HL-60 (cell line): ENCODE measurements at regions not wholly inside any gene's neighbourhood (a gene's known extent, or its start where the extent isn't known, plus 50 kb on each side); places are given as distances from the start of the nearest gene placed in this dataset.

Experiments used
- DNase-seq, 2 experiments: peaks; one replicate each; pipeline ENCODE4 v3.0.0-alpha.2; 2010 to 2020; ENCODE audit warnings: low read depth in 1 of 2, low spot score in 1 of 2
- H3K27ac ChIP-seq: fragments of 250-450 bp; sonication (Bioruptor Pico); replicated peaks from 2 replicates; pipeline ENCODE4 v1.5.1; 2020; ENCODE audit warnings: mild to moderate bottlenecking, moderate library complexity
- H3K27me3 ChIP-seq: fragments of 250-450 bp; sonication (Bioruptor Pico); 2 replicates; pipeline ENCODE4 v1.5.1; 2021; ENCODE audit warnings: mild to moderate bottlenecking, moderate library complexity; ENCODE audit not compliant: insufficient read depth, poor library complexity, severe bottlenecking
- H3K4me3 ChIP-seq: replicated peaks from 2 replicates; pipeline ENCODE4 v1.5.1; 2011; ENCODE audit warnings: mild to moderate bottlenecking, control low read depth, low read length; ENCODE audit not compliant: insufficient read depth
- GABPA ChIP-seq: IDR thresholded peaks from 2 replicates; pipeline ENCODE4 v1.6.1; 2012; ENCODE audit warnings: low read depth
- POLR2AphosphoS5 ChIP-seq: IDR thresholded peaks from 2 replicates; pipeline ENCODE4 v1.6.1; 2012; ENCODE audit warnings: low read depth
- REST ChIP-seq: IDR thresholded peaks from 2 replicates; pipeline ENCODE4 v1.6.1; 2012; ENCODE audit warnings: low read depth; ENCODE audit not compliant: insufficient replicate concordance
- SPI1 ChIP-seq: IDR thresholded peaks from 2 replicates; pipeline ENCODE4 v1.6.1; 2012; ENCODE audit warnings: low read depth, mild to moderate bottlenecking, borderline replicate concordance
- TF ChIP-seq, protein P1 (sequence below): IDR thresholded peaks from one replicate; pipeline ENCODE4 v1.5.1; 2011; ENCODE audit warnings: low read length, control low read depth, inconsistent platforms; ENCODE audit not compliant: insufficient read depth

DNA sequence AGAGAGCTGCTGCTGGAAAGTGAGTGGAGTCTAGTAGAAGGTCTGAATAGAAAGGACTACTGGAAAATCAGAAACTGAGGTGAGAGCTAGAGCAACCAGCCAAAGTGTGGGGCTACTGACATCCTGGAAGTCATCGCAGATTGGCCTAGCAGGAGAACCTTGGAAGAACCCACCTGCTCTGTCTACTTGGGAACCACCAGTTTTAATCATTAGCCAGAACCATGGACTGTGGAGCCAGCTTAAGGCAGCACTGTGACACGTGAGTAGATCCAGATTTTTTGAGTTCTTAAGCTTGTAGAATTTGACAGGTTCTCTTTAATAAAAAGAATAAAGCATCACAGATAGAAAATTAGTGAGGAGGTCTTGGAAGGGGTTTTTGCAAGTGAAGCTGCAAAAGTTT lies 179.1 kb upstream of the PEX5L start:
- Histone ChIP-seq H3K27me3 (no peaks in the 10 kb centered on the region), H3K4me3 (no peak overlapping the region), H3K27ac (no peak overlapping the region)
- no peak for TF ChIP-seq POLR2AphosphoS5
- TF ChIP-seq SPI1 = no peak
- TF ChIP-seq REST = no peak
- TF ChIP-seq, protein P1, sequence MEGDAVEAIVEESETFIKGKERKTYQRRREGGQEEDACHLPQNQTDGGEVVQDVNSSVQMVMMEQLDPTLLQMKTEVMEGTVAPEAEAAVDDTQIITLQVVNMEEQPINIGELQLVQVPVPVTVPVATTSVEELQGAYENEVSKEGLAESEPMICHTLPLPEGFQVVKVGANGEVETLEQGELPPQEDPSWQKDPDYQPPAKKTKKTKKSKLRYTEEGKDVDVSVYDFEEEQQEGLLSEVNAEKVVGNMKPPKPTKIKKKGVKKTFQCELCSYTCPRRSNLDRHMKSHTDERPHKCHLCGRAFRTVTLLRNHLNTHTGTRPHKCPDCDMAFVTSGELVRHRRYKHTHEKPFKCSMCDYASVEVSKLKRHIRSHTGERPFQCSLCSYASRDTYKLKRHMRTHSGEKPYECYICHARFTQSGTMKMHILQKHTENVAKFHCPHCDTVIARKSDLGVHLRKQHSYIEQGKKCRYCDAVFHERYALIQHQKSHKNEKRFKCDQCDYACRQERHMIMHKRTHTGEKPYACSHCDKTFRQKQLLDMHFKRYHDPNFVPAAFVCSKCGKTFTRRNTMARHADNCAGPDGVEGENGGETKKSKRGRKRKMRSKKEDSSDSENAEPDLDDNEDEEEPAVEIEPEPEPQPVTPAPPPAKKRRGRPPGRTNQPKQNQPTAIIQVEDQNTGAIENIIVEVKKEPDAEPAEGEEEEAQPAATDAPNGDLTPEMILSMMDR = no peak
- no peak for TF ChIP-seq GABPA
- DNase-seq = no peak

- TF ChIP-seq POLR2AphosphoS5 (no peak), GABPA (peak; percentile 22; the same call in 1 of the 2 replicates), SPI1 (peak; percentile 26; the same call in 1 of the 2 replicates)
- no peak overlapping the region for H3K27ac ChIP-seq
- H3K27me3 ChIP-seq = no peaks in the 10 kb centered on the region
- no peak overlapping the region for H3K4me3 ChIP-seq
- peak in 1 of 2 experiments; percentile 38 for DNase-seq
Measured at GRCh38 chr3:180223268-180223667, 186.5 kb upstream of the PEX5L start.

DNA sequence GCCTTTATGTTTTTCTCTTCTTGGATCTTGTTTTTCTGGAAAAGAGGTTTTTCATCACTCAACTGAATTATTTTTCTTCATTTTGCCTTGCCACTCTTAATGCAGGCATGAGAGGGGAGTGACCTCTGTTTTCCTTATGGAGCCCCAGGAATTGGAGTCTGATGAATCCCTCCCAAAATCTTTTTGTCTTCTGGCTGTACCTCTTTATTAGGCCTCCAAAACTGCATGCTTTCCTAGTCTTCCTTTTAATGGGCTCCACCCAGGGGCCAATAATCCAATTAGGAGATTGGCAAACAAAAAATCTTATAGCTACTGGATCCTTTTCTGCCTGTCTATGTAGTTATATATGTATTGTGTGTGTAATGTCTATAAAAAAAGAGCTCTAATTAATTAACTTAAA lies 192.4 kb upstream of the PEX5L start:
- Histone ChIP-seq H3K27ac (no peak overlapping the region), H3K4me3 (no peak overlapping the region), H3K27me3 (no peaks in the 10 kb centered on the region)
- TF ChIP-seq SPI1 (no peak), REST (no peak), GABPA (no peak), POLR2AphosphoS5 (no peak)
- TF ChIP-seq, protein P1 = no peak
- DNase-seq = no peak

GRCh38 chr3:180239939-180240338 lies 203.2 kb upstream of the PEX5L start:
- TF ChIP-seq POLR2AphosphoS5 = no peak
- TF ChIP-seq GABPA = no peak
- TF ChIP-seq REST = no peak
- TF ChIP-seq, protein P1 = no peak
- TF ChIP-seq SPI1 = no peak
- no peaks in the 10 kb centered on the region for H3K27me3 ChIP-seq
- no peak for DNase-seq

More at GRCh38 chr3:180239939-180240338, 203.2 kb upstream of the PEX5L start:
- Histone ChIP-seq H3K4me3 (no peak overlapping the region), H3K27ac (no peak overlapping the region)
